ENCODE measurements at regions not wholly inside any gene's neighbourhood (a gene's known extent, or its start where the extent isn't known, plus 50 kb on each side); places are given as distances from the start of the nearest gene placed in this dataset.

DNA sequence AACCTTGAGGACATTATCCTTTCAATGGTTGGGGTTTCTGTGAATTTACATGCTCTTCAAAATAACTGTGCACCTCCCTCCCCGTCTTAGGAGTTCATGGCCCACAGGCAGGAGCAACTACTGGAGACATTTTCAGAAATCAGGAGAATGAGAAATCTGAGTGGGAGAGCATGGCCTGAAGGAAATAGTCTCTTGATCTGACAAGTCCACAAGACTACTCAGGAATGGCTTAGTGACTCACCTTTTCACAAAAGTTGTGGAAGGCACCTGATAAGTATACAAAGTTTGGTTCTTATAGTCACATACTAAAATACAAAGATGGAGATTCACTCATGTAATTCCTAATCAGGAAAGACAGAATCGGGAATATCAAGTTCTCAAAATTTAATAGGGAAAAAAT lies 83.6 kb upstream of the NCKAP5 start (continued):
- TF ChIP-seq, protein P1, sequence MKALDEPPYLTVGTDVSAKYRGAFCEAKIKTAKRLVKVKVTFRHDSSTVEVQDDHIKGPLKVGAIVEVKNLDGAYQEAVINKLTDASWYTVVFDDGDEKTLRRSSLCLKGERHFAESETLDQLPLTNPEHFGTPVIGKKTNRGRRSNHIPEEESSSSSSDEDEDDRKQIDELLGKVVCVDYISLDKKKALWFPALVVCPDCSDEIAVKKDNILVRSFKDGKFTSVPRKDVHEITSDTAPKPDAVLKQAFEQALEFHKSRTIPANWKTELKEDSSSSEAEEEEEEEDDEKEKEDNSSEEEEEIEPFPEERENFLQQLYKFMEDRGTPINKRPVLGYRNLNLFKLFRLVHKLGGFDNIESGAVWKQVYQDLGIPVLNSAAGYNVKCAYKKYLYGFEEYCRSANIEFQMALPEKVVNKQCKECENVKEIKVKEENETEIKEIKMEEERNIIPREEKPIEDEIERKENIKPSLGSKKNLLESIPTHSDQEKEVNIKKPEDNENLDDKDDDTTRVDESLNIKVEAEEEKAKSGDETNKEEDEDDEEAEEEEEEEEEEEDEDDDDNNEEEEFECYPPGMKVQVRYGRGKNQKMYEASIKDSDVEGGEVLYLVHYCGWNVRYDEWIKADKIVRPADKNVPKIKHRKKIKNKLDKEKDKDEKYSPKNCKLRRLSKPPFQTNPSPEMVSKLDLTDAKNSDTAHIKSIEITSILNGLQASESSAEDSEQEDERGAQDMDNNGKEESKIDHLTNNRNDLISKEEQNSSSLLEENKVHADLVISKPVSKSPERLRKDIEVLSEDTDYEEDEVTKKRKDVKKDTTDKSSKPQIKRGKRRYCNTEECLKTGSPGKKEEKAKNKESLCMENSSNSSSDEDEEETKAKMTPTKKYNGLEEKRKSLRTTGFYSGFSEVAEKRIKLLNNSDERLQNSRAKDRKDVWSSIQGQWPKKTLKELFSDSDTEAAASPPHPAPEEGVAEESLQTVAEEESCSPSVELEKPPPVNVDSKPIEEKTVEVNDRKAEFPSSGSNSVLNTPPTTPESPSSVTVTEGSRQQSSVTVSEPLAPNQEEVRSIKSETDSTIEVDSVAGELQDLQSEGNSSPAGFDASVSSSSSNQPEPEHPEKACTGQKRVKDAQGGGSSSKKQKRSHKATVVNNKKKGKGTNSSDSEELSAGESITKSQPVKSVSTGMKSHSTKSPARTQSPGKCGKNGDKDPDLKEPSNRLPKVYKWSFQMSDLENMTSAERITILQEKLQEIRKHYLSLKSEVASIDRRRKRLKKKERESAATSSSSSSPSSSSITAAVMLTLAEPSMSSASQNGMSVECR (CRISPR knock-in tag; IDR thresholded peaks at IDR 0.05), result no peak
- TF ChIP-seq ERF (CRISPR knock-in tag; IDR thresholded peaks at IDR 0.05) (no peak), ZEB2 (IDR thresholded peaks at IDR 0.05) (no peak), KLF16 (IDR thresholded peaks at IDR 0.05) (no peak), SMAD4 (CRISPR knock-in tag; conservative IDR thresholded peaks at IDR 0.05) (no peak), ZNF707 (CRISPR knock-in tag; conservative IDR thresholded peaks at IDR 0.05) (no peak), SAFB (IDR thresholded peaks at IDR 0.05; ENCODE audit: borderline replicate concordance, low read depth, low read length) (no peak), MEF2A (IDR thresholded peaks at IDR 0.05; ENCODE audit: control insufficient read depth, low read depth, low read length) (no peak)

DNA sequence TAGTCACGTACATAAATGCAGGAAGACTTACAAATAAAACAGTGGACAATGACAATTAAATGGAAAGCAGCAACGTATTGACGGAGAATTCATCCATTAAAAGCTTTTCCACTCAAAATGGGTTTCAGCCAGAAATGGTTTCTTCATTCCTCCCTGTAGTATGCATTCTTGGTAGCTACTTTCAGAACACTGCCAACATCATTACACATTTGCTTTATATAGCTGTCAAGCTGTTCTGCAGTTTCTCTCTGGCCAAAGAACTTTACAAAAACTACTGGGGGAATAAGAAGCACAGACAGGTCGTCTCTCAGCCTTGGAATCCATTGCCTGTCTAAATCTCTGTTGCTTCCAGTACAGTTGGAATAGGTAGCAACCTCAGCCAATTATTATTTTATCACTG lies 84.1 kb upstream of the NCKAP5 start:
- no peak for FAIRE-seq
- intact Hi-C loops (cut with micrococcal nuclease), result no loop called here
- ChIA-PET POLR2A (interaction anchor here (0.6 kb wide), 1 partner anchor 48 kb away, joined by 3 read pairs; no protein-coding TSS in a partner anchor), CTCF (ENCODE audit: low intra/inter-chr PET ratio) (no interaction called here)
- H3K79me2 ChIP-seq (ENCODE audit: control insufficient read depth, insufficient read depth, low read length), result no peaks in the 10 kb centered on the region
- no peak overlapping the region for H3K4me3 ChIP-seq
- H3K9me1 ChIP-seq (ENCODE audit: control insufficient read depth, insufficient read depth, low read length), result no peaks in the 10 kb centered on the region
- no peak for DNase-seq (ENCODE audit: extremely low read depth in 1 of 4, low spot score in 3 of 4)
- no peak for ATAC-seq
- no peak overlapping the region for H3K27ac ChIP-seq (ENCODE audit: extremely low read depth, low read depth, low read length)
- no peak overlapping the region for H3K9ac ChIP-seq (ENCODE audit: insufficient read depth in 1 of 2, low read depth in 2 of 2, low read length in 2 of 2)
- H3K36me3 ChIP-seq (ENCODE audit: control insufficient read depth, insufficient read depth, low read length), result no peaks in the 10 kb centered on the region
- no peaks in the 10 kb centered on the region for H3K9me3 ChIP-seq (replicated peaks; ENCODE audit: control insufficient read depth, insufficient read depth, low read depth, low read length)
- no peaks in the 10 kb centered on the region for H3K4me1 ChIP-seq (replicated peaks in 1 of 2; ENCODE audit: control insufficient read depth in 2 of 2, insufficient read depth in 2 of 2, low read length in 2 of 2)
- WGBS (ENCODE audit: insufficient coverage, low coverage, missing lambda C conversion rate), result 1% methylated on average over 4 of the region's 4 CpGs
- in situ Hi-C loops (cut with MboI), result no loop called here
- no TSS peak for BruUV-seq (replicated peaks)
- no peak overlapping the region for H3K4me2 ChIP-seq (ENCODE audit: insufficient read depth, low read length)
- no peaks in the 10 kb centered on the region for H3K27me3 ChIP-seq (ENCODE audit: control insufficient read depth in 2 of 2, insufficient read depth in 2 of 2, low read length in 2 of 2)
- no peak overlapping the region for H2AFZ ChIP-seq (ENCODE audit: low read depth, low read length)
- H4K20me1 ChIP-seq (replicated peaks; ENCODE audit: control insufficient read depth, insufficient read depth, low read length), result no peaks in the 10 kb centered on the region
- TF ChIP-seq SREBF1 (IDR thresholded peaks at IDR 0.05; ENCODE audit: borderline replicate concordance, low read depth, low read length) (no peak), NFIC (IDR thresholded peaks at IDR 0.05) (no peak), ZFP1 (CRISPR knock-in tag; IDR thresholded peaks at IDR 0.05) (no peak), U2AF1 (optimal IDR thresholded peaks at IDR 0.05; ENCODE audit: low read depth, low read length) (no peak), RBFOX2 (IDR thresholded peaks at IDR 0.05; ENCODE audit: low read depth, low read length) (no peak), ZNF174 (CRISPR knock-in tag; IDR thresholded peaks at IDR 0.05) (no peak), HCFC1 (IDR thresholded peaks at IDR 0.05; ENCODE audit: low read depth, low read length) (no peak), ZNF830 (CRISPR knock-in tag; IDR thresholded peaks at IDR 0.05) (no peak)
- TF ChIP-seq, protein P2, sequence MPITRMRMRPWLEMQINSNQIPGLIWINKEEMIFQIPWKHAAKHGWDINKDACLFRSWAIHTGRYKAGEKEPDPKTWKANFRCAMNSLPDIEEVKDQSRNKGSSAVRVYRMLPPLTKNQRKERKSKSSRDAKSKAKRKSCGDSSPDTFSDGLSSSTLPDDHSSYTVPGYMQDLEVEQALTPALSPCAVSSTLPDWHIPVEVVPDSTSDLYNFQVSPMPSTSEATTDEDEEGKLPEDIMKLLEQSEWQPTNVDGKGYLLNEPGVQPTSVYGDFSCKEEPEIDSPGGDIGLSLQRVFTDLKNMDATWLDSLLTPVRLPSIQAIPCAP (CRISPR knock-in tag; IDR thresholded peaks at IDR 0.05; ENCODE audit: borderline replicate concordance), result no peak
- TF ChIP-seq, protein P3, sequence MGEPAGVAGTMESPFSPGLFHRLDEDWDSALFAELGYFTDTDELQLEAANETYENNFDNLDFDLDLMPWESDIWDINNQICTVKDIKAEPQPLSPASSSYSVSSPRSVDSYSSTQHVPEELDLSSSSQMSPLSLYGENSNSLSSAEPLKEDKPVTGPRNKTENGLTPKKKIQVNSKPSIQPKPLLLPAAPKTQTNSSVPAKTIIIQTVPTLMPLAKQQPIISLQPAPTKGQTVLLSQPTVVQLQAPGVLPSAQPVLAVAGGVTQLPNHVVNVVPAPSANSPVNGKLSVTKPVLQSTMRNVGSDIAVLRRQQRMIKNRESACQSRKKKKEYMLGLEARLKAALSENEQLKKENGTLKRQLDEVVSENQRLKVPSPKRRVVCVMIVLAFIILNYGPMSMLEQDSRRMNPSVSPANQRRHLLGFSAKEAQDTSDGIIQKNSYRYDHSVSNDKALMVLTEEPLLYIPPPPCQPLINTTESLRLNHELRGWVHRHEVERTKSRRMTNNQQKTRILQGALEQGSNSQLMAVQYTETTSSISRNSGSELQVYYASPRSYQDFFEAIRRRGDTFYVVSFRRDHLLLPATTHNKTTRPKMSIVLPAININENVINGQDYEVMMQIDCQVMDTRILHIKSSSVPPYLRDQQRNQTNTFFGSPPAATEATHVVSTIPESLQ (CRISPR knock-in tag; IDR thresholded peaks at IDR 0.05), result no peak
